ENCODE measurements at regions not wholly inside any gene's neighbourhood (a gene's known extent, or its start where the extent isn't known, plus 50 kb on each side); places are given as distances from the start of the nearest gene placed in this dataset.
A peak's percentile ranks its signal among the peaks of the same experiment; 100 is the strongest.

DNA sequence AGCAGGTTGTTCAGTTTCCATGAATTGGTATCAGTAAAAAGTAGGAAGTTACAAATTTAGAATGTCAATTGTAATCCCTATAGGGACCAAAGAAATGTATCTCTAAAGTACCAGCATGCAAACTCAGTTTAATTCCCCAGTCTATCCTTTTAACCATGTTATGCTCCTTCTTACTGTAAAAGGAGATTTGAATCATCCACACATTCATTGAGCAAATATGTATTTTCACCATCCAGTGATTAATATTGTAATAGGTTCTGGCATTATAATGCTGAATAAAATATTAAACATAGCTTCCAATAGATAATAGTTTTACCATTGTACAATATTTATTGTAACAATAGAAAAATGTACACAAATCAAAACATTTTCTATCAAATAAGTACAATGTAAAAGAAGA lies 228.2 kb upstream of the SEMA3A start:
- TF ChIP-seq ELF4 (IDR thresholded peaks at IDR 0.05) (no peak), FOXK2 (IDR thresholded peaks at IDR 0.05) (no peak)
- ChIA-PET POLR2A (no interaction called here), CTCF (no interaction called here)
- no peak for DNase-seq (ENCODE audit: extremely low spot score)

DNA sequence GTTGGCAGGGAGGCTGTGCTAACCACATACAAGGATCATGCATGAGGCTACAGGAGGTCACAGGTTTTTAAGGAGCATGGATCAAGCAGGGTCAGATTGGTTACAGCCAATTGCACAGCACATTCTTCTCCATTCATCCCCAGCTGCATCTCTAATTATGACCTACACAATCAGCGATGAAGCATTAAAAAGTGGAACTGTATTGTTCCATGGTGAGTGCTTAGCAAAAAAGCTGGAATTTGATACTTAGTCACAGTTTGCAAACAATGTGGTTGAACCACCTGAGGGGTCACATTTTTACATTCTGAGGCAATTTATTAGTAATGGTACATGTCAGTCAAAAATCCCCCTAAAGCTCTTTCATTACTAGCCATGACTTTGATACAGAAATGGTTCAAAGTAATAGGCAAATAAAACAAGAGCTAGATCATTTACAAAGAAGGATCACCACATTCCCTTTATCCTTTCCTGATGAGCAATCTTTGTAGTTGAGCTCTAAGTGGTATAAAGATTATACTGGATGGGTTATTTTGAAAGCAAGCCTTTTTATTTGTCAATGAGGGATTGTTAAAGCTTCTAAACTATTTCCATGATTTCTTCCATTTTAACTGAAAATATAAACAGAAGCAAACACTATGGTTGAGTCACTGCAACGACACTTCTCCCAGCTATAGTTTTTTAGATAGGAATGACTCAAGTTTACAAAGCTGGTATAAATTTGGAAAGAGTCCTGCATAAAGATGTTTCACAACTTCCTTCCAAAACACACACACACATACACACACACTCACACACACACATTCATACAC lies 217.8 kb upstream of the SEMA3A start:
- POLR2A ChIA-PET = no interaction called here
- DNase-seq (ENCODE audit: extremely low spot score) = no peak
- CTCF ChIA-PET = no interaction called here

DNA sequence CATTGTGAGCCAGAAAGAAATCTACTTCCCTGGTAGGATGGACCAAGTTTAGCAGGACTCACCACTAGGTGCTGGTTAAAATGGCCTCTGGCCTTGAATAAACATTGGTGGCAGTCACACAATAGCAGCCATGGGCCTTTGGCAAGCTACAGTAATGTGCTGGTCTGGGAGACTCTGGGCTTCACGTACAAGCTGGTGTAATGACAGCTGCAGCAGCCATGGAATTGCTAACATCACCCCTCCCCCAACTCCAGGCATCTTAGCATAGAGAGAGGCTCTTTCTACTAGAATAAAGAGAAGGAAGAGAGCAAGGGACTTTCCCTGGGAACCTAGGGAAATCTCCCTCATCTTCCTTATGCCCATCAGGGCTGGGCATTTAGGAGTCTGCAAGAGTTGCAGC lies 205.1 kb upstream of the SEMA3A start:
- no peak for DNase-seq (ENCODE audit: extremely low spot score)
- POLR2A ChIA-PET = no interaction called here
- no peak for TF ChIP-seq ZNF384 (IDR thresholded peaks at IDR 0.05)
- TF ChIP-seq NFRKB (IDR thresholded peaks at IDR 0.05) = no peak
- TF ChIP-seq ARNT (IDR thresholded peaks at IDR 0.05) = no peak
- no peak for TF ChIP-seq SP1 (IDR thresholded peaks at IDR 0.05)
- TF ChIP-seq ELF4 (IDR thresholded peaks at IDR 0.05) = no peak
- TF ChIP-seq, protein P1, sequence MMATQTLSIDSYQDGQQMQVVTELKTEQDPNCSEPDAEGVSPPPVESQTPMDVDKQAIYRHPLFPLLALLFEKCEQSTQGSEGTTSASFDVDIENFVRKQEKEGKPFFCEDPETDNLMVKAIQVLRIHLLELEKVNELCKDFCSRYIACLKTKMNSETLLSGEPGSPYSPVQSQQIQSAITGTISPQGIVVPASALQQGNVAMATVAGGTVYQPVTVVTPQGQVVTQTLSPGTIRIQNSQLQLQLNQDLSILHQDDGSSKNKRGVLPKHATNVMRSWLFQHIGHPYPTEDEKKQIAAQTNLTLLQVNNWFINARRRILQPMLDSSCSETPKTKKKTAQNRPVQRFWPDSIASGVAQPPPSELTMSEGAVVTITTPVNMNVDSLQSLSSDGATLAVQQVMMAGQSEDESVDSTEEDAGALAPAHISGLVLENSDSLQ (IDR thresholded peaks at IDR 0.05) = no peak
- TF ChIP-seq FOXK2 (IDR thresholded peaks at IDR 0.05) = no peak
- TF ChIP-seq TARDBP (IDR thresholded peaks at IDR 0.05) = no peak
- TF ChIP-seq FOXM1 (IDR thresholded peaks at IDR 0.05; ENCODE audit: borderline replicate concordance) = no peak
- CTCF ChIA-PET = no interaction called here

More for the DNA sequence above, 217.8 kb upstream of the SEMA3A start:
- TF ChIP-seq FOXM1 (IDR thresholded peaks at IDR 0.05; ENCODE audit: borderline replicate concordance) = no peak
- TF ChIP-seq LEF1 (IDR thresholded peaks at IDR 0.05; ENCODE audit: borderline replicate concordance) = no peak
- no peak for TF ChIP-seq ELF4 (IDR thresholded peaks at IDR 0.05)
- TF ChIP-seq ARNT (IDR thresholded peaks at IDR 0.05) = no peak
- no peak for TF ChIP-seq NFRKB (IDR thresholded peaks at IDR 0.05)
- no peak for TF ChIP-seq FOXA1 (IDR thresholded peaks at IDR 0.05)
- TF ChIP-seq, protein P1 (IDR thresholded peaks at IDR 0.05) = peak; percentile 76
- no peak for TF ChIP-seq BHLHE40 (IDR thresholded peaks at IDR 0.05; ENCODE audit: borderline replicate concordance)

DNA sequence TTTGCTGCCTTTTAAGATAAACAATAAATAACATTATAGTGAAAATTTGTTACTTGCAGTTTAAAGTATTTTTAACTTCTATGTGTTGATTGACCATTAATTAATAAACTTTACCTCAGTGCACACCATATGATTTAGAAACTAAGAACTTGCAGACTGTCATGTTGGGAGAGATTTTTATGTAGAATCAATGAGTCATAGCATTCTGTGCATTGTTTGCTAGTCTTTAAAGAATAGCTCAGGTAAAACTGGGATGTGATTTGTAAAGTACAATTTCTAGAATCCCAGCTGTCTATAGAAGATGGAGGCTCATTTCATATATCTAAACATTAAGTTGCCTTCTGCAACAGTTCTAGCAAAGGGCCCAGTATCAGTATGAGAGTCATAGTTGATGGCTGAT lies 199.6 kb upstream of the SEMA3A start:
- ChIA-PET CTCF (no interaction called here), POLR2A (no interaction called here)
- no peak for DNase-seq (ENCODE audit: extremely low spot score)
- TF ChIP-seq ARNT (IDR thresholded peaks at IDR 0.05) (no peak), NFRKB (IDR thresholded peaks at IDR 0.05) (no peak)

DNA sequence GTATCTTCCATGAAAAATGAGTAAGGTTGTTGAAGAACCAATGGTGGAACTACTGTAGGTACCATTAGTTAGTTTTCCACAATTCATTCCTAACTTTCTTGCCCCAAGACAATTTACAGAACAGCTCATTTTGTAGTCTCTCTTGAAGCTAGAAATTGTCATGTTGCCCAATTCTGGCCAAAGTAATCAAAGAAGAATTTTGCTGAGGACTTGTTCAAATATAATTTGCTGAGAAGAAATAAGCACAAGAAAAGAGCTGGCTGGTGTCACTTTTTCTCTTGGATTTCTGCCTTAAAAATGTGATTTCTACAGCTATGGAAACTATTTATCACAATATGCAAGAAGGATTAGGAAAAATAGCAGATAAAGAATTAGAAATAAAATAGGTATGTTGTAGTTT lies 199.2 kb upstream of the SEMA3A start:
- CTCF ChIA-PET = no interaction called here
- POLR2A ChIA-PET = no interaction called here
- no peak for DNase-seq (ENCODE audit: extremely low spot score)
- TF ChIP-seq LEF1 (IDR thresholded peaks at IDR 0.05; ENCODE audit: borderline replicate concordance) (no peak), ARNT (IDR thresholded peaks at IDR 0.05) (no peak), SUZ12 (IDR thresholded peaks at IDR 0.05) (no peak), ELF4 (IDR thresholded peaks at IDR 0.05) (no peak), NFRKB (IDR thresholded peaks at IDR 0.05) (no peak), L3MBTL2 (conservative IDR thresholded peaks at IDR 0.05) (no peak), TARDBP (IDR thresholded peaks at IDR 0.05) (no peak), CTBP1 (IDR thresholded peaks at IDR 0.05; ENCODE audit: borderline replicate concordance) (no peak), HDGF (IDR thresholded peaks at IDR 0.05; ENCODE audit: borderline replicate concordance) (no peak), BHLHE40 (IDR thresholded peaks at IDR 0.05; ENCODE audit: borderline replicate concordance) (no peak), SP1 (IDR thresholded peaks at IDR 0.05) (no peak), FOXM1 (IDR thresholded peaks at IDR 0.05; ENCODE audit: borderline replicate concordance) (no peak), ZNF384 (IDR thresholded peaks at IDR 0.05) (no peak), FOXA1 (IDR thresholded peaks at IDR 0.05) (no peak), FOXK2 (IDR thresholded peaks at IDR 0.05) (no peak)
- TF ChIP-seq, protein P1 (IDR thresholded peaks at IDR 0.05) = no peak

DNA sequence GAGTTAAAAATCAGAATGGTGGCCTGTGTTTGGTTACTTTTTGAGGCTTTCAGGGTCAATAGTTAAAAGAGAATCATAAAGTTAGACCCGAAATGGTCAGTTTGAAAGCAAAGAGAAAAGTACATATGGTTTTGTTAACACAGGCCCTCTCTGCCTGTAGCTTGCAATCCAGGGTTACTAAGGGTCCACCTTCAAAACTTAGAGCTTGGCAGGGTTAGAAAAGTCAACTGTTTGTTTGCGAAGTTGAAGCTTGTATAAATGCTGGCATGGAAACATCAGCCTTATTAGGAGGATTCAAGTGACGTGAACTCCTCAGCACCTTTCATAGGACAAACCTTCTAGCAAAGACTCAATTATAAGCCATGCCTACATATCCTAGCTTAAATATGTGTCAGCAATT lies 196.3 kb upstream of the SEMA3A start:
- ChIA-PET CTCF (no interaction called here), POLR2A (no interaction called here)
- TF ChIP-seq NFRKB (IDR thresholded peaks at IDR 0.05) (no peak), ELF4 (IDR thresholded peaks at IDR 0.05) (no peak)
- DNase-seq (ENCODE audit: extremely low spot score) = no peak

DNA sequence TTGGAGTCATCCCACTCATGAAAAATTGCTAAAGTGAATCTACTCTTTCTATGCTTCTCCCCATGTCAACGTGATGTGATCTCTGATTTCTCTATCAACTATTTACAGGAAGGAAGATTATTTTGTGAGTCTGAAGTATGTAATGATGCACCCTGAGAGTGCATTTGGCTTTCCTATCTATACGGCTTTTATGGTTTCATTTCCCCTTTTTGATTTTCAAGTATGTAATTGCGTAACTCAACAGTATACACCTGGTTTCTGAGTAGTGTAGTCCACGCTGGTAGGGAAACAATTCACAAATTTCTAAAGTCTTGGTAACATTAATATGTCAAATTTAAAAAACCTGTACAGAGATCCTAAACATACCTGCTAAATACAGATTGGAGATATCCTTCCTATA lies 194.7 kb upstream of the SEMA3A start:
- CTCF ChIA-PET = no interaction called here
- TF ChIP-seq ELF4 (IDR thresholded peaks at IDR 0.05) = no peak
- TF ChIP-seq BHLHE40 (IDR thresholded peaks at IDR 0.05; ENCODE audit: borderline replicate concordance) = no peak
- TF ChIP-seq ARNT (IDR thresholded peaks at IDR 0.05) = no peak
- TF ChIP-seq TARDBP (IDR thresholded peaks at IDR 0.05) = no peak
- TF ChIP-seq NFRKB (IDR thresholded peaks at IDR 0.05) = no peak
- TF ChIP-seq HDGF (IDR thresholded peaks at IDR 0.05; ENCODE audit: borderline replicate concordance) = no peak
- no peak for TF ChIP-seq SP1 (IDR thresholded peaks at IDR 0.05)
- TF ChIP-seq L3MBTL2 (conservative IDR thresholded peaks at IDR 0.05) = no peak
- no peak for TF ChIP-seq FOXA1 (IDR thresholded peaks at IDR 0.05)
- POLR2A ChIA-PET = no interaction called here
- DNase-seq (ENCODE audit: extremely low spot score) = no peak

All from HEK293T (cell line).